GM19452 (cell line): ENCODE measurements at regions not wholly inside any gene's neighbourhood (a gene's known extent, or its start where the extent isn't known, plus 50 kb on each side); places are given as distances from the start of the nearest gene placed in this dataset.
"Not testable (repeated sequence)": the region's sequence is repeated elsewhere in the genome, so short reads cannot be mapped to it uniquely, and the experiment has no call there.

ENCODE experiments used
- ATAC-seq: cut with Tn5 transposase; IDR thresholded peaks from one replicate; pipeline ENCODE4 v1.9.1; 2021; ENCODE audit not compliant: unreplicated experiment

GRCh38 chr4:142897518-142897917 is 51.4 kb upstream of the INPP4B start:
- not testable (repeated sequence) for ATAC-seq

DNA sequence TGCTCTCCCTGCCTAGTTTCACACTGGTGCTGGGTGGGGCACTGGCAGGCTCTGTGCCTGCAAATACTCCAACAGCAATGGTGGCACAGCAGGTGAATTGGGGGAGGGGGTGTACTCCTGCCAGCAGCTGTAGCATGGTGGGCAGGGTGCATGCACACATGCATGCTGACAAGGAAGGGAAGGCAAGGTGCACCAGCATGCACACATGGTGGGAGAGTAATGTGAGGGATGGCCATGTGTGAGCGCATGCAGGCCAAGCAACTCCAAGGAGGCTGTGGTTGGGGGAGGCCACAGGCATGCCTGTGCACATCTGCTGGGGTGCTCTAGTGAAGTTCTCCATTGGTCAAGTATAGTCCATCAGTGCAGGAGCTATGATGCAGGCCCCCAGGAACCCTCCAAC is 54.5 kb upstream of the INPP4B start:
- ATAC-seq, result no peak

- ATAC-seq, result no peak
Measured at GRCh38 chr4:142901166-142901662, 55.1 kb upstream of the INPP4B start.

GRCh38 chr4:142903617-142904016 is 57.5 kb upstream of the INPP4B start:
- ATAC-seq, result not testable (repeated sequence)

GRCh38 chr4:142909908-142910307 is 63.8 kb upstream of the INPP4B start:
- ATAC-seq, result no peak

GRCh38 chr4:142913034-142913433 is 66.9 kb upstream of the INPP4B start:
- no peak for ATAC-seq

DNA sequence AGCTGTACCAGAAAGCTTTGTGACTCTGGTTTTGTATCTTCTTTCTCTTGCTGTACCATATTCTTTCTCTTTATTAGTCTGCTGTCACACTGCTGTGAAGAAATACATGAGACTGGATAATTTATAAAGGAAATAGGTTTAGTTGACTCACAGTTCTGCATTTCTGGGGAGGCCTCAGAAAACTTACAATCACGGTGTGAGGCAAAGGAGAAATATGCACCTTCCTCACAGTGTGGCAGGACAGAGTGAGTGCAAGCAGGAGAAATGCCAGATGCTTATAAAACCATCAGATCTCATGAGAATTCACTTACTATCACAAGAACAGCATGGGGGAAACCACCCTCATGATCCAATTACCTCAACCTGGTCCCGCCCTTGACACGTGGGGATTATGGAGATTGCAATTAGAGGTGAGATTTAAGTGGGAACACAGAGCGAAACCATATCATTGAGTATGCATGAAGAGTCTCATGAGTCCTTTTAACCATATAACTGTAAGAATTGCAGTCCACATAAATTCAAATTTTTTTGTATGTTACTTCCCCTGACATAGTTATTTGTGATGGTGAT is 67.4 kb upstream of the INPP4B start:
- ATAC-seq, result no peak

DNA sequence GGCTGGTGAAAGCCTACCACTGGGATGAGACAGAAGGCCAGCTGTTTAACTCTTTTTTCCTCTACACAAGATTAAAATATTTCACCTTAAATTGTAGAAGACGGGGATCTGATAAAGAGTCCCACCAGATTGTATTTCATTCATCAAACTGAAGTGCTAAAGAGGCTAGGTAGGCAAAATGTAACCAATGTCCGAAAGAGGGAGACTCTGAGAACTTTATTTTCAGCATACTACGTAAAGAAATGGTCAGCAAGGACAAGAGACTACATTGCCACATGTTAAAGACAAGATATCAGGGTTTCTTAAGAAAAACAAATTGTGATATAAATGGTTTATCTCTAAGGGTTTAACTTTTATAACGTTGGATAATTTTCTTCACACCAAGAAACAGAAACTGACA is 71.6 kb upstream of the INPP4B start:
- no peak for ATAC-seq

- ATAC-seq, result no peak
Measured at GRCh38 chr4:142922720-142923119, 76.6 kb upstream of the INPP4B start.

DNA sequence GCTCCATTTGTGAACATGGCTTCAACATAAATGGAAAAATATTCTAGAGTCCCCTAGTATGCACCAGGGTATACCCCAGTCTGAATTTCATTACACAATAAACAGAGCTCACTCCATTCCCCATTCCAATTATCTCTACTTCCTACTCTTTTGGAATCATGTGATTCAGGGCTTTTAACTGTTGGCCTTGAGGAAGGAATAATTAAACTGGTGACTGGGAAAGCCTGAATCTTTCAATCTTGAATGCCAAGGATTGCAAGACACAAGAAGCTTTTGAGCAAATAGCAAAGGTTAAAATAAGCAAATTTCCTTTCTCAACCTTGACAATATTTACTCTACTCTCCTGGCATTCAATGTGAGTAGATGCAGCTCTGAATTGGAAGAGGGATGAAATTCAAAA is 77.5 kb upstream of the INPP4B start:
- ATAC-seq, result no peak

- no peak for ATAC-seq
Measured at GRCh38 chr4:142925161-142925560, 79.1 kb upstream of the INPP4B start.

- no peak for ATAC-seq
Measured at GRCh38 chr4:142927721-142928120, 81.6 kb upstream of the INPP4B start.

DNA sequence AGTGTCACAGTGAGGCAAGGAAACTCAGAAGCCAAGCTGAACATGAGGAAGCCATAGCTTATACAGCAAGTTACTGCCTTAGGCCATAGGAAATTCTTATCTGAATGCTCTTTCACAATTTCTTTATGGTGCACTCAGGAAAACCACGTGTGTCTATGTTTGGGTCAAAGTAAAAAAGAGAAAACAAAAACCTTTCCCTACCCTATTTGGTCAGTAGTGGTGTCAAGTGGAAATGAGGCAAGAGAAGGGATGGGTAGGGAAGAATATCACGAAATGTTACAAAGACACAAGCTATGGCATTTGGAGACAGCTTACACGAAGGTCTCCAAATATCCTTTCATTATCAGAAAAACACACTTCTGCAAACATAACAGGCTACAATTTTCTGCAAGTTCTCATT is 83.4 kb upstream of the INPP4B start:
- no peak for ATAC-seq

DNA sequence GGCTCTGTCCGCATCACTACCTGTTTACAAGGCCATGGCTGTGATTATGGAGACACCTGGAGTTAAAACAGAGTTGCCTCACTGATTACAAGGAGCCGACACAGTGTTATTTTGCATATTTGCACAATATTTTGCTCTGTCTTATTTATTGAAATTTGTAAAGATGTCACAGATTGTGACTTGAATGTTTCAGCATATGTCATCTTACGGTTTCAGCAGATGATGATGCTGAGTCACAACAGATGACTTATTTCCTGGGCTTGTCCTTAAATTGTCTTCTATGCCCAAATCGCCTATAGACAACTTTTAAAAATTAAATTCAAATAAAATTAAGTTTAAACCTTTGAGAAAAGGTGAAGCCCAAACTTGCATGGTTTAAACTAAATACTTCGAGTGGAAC is 87.1 kb upstream of the INPP4B start:
- ATAC-seq, result no peak

DNA sequence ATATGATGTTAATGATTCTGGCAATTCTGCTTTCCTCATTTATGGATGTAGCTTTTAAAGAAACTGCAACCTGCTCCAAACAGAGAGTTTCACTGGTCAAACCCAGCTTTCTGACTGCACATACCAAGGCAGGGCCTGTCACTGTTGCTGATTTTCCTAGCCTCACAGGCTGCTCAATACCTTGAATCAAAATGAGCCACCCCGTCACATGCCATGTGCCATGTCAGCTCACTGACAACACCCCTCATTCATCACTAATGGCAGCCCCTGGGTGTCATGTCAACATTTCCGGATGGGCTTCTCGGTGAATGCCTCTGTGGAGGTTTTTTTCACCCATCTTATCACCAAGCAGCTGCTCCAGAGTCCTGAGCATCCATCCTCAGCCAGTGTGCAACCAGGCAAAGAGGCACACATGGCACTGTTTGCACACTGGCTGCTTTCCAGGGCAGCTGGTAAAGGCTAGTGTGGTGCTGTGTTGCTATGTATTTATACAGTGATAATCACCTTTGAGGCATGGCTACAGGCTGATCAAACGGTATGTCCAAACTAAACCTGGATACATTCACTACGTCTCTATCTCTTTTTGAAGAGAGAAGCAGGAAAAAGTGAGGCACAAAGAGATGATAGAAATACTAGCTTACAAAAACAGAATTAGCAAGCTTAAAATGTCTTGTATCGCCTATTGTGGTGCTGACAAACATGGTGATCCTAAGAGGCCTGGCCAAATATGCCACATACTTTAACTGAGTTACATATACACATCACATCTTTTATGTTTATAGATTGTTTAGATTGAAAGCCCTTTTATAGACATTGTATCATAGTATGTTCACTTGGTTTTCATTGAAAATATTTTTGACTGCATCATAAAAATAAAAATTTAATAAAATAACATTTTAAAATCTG is 94.6 kb upstream of the INPP4B start:
- no peak for ATAC-seq

DNA sequence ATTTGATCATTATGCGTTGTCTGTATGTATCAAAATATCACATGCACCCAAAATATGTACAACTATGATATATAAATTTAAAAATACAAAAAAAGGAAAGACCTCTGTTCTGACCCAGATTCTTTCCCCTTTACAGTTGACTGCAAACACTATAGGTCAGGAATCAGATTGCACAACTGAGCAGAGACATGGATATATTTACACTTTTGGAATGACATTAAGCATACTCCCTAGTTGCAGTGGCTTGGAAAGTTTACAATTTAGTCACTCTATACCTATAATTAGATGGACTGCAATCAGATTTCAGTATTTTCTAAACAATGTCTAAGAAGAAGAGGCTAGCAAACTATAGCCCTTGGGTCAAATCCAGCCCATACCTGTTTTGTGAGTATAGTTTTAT is 98.5 kb upstream of the INPP4B start:
- ATAC-seq, result no peak

DNA sequence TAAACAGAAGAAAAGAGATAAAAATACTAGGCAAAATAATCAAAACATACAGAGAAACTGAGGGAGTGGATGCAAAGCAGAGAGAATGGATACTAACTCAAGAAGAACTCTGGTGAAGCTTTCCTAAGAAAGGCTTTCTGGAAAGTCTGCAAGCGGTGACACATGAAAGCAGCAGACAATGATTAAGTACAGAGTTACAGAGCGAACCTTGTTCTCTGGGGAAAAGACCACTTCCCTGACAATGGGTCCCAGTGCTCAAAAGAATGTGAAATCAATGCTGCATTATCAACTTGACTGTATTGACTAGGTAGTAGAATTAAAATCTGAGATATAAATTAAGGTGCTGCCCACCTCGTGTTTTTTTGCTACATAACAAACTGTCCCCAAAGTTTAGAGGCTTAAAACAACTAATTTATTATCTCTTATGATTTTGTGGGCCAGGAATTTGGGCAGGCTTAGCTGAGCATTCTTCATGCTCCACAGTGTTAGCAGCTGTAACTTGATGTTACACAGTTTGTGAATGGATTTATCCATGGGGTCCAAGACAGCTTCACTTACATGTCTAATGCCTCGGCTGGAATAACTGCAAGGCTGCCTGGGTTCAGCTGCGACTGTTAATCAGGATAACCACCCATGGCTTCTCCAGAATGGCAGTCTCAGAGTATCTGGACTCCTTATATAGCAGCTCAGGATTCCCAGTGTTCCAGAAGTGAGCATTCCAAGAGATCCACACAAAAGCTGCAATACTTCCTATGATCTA is 106.9 kb upstream of the INPP4B start:
- ATAC-seq, result no peak

DNA sequence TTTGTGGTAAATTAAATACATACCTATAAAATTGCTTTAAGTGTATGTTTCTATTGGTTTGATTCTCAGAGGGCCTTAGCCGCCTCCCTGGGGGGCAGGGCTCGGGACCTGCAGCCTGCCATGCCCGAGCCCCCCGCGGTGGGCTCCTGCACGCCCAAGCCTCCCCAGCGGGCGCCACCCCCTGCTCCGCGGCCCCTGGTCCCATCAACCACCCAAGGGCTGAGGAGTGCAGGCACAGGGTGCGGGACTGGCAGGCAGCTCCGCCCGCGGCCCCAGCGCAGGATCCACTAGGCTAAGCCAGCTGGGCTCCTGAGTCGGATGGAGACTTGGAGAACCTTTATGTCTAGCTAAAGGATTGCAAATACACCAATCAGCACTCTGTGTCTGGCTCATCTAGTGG is 108.3 kb upstream of the INPP4B start:
- no peak for ATAC-seq

GRCh38 chr4:142955501-142955900 is 109.4 kb upstream of the INPP4B start:
- ATAC-seq, result no peak

DNA sequence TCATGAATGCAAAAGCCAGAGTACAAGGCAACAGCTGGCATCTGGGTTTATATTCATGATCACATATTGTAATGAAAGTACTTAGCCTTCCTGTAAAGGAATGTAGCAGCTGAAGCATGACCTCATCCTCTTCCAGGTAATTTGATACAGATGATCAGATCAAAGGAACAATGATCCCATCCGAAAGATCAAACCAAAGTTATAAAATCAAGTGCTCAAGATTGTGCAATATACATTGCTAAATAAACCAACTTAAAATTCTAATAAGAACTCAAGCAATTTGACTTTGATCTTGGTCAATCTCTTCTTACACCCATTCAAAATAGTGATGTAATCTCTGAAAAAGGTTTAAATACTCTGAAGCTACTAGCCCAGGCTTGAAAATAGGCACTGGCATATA is 113.1 kb upstream of the INPP4B start:
- ATAC-seq, result no peak

- no peak for ATAC-seq
Measured at GRCh38 chr4:142960126-142960525, 114.0 kb upstream of the INPP4B start.
